Upper lobe of right lung (tissue), 1 donor: ENCODE measurements at regions not wholly inside any gene's neighbourhood (a gene's known extent, or its start where the extent isn't known, plus 50 kb on each side); places are given as distances from the start of the nearest gene placed in this dataset.

ENCODE experiments used
- ATAC-seq: fragments of 200-7000 bp; cut with Tn5 transposase; one replicate; pipeline ENCODE4 v1.9.1; 2020; ENCODE audit warnings: mild to moderate bottlenecking, moderate library complexity
- DNase-seq: peaks from one replicate; pipeline ENCODE4 v3.0.0-alpha.2; 2020
- H3K27ac ChIP-seq: fragments of 200-600 bp; one replicate; pipeline ENCODE4 v1.8.0; 2022
- H3K27me3 ChIP-seq: fragments of 200-600 bp; one replicate; pipeline ENCODE4 v1.8.0; 2022; ENCODE audit warnings: mild to moderate bottlenecking
- H3K36me3 ChIP-seq: fragments of 200-600 bp; one replicate; pipeline ENCODE4 v1.8.0; 2022
- H3K4me1 ChIP-seq: fragments of 200-600 bp; one replicate; pipeline ENCODE4 v1.8.0; 2022
- H3K4me3 ChIP-seq: fragments of 200-600 bp; one replicate; pipeline ENCODE4 v1.8.0; 2022; ENCODE audit warnings: mild to moderate bottlenecking
- H3K9me3 ChIP-seq: fragments of 200-600 bp; one replicate; pipeline ENCODE4 v1.8.0; 2022
- intact Hi-C: fragments of 100-400 bp; cut with DNase I; formaldehyde crosslinking; loops from one replicate; pipeline ENCODE4 v1.11.0; 2022
- TF ChIP-seq, protein P1 (sequence below): fragments of 200-600 bp; IDR thresholded peaks from one replicate; pipeline ENCODE4 v1.8.0; 2022; ENCODE audit warnings: antibody characterized with exemption
- donor health status: DM: no; HTN: yes; CAD: no; lungs with severe emphysema.

DNA sequence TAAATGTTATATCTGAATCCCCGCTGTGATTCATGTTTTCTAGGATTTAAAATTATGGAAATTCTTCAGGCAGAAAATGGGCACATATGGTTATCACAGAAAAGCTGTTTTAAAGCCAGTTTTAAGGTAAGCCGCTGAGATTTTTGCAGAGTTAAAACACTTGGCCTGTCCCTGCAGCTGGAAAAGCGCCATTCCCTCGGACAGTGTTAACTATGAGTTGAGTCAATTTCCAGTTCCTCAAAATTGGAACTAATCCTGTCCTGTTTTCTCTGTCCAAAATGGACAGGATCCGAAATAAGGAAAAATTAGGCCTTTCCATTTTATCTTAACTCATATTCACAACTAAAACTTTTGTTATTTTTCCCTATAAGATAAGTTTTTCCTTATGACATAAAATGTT is 225.2 kb downstream of the SAMD5 start:
- H3K4me1 ChIP-seq, result no peaks in the 10 kb centered on the region
- H3K9me3 ChIP-seq, result no peaks in the 10 kb centered on the region
- no peaks in the 10 kb centered on the region for H3K27me3 ChIP-seq
- ATAC-seq (no peak), DNase-seq (no peak)
- H3K4me3 ChIP-seq, result no peak overlapping the region
- H3K27ac ChIP-seq, result no peak overlapping the region
- H3K36me3 ChIP-seq, result no peaks in the 10 kb centered on the region
- intact Hi-C loops, result no loop called here
- TF ChIP-seq, protein P1, sequence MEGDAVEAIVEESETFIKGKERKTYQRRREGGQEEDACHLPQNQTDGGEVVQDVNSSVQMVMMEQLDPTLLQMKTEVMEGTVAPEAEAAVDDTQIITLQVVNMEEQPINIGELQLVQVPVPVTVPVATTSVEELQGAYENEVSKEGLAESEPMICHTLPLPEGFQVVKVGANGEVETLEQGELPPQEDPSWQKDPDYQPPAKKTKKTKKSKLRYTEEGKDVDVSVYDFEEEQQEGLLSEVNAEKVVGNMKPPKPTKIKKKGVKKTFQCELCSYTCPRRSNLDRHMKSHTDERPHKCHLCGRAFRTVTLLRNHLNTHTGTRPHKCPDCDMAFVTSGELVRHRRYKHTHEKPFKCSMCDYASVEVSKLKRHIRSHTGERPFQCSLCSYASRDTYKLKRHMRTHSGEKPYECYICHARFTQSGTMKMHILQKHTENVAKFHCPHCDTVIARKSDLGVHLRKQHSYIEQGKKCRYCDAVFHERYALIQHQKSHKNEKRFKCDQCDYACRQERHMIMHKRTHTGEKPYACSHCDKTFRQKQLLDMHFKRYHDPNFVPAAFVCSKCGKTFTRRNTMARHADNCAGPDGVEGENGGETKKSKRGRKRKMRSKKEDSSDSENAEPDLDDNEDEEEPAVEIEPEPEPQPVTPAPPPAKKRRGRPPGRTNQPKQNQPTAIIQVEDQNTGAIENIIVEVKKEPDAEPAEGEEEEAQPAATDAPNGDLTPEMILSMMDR, result no peak

DNA sequence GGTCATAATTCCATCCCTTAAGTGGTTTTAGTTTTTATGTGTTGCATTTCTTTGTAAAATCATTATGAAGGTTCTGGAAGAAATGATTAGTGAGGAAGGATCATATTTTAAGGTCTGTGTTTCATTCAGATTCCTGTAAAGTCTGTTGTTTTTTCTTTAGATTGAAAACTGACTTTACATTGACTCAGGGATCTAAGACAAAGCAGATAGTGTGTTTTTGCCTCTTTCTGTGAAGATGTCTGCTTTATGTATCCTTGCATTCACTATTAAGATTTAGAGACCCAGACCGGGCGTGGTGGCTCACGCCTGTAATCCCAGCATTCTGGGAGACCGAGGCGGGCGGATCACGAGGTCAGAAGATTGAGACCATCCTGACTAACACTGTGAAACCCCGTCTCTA is 225.7 kb downstream of the SAMD5 start:
- Histone ChIP-seq H3K36me3 (no peaks in the 10 kb centered on the region), H3K4me1 (no peaks in the 10 kb centered on the region), H3K9me3 (no peaks in the 10 kb centered on the region), H3K27me3 (no peaks in the 10 kb centered on the region), H3K27ac (no peak overlapping the region), H3K4me3 (no peak overlapping the region)
- ATAC-seq (no peak), DNase-seq (no peak)
- TF ChIP-seq, protein P1, result no peak
- intact Hi-C loops, result no loop called here

DNA sequence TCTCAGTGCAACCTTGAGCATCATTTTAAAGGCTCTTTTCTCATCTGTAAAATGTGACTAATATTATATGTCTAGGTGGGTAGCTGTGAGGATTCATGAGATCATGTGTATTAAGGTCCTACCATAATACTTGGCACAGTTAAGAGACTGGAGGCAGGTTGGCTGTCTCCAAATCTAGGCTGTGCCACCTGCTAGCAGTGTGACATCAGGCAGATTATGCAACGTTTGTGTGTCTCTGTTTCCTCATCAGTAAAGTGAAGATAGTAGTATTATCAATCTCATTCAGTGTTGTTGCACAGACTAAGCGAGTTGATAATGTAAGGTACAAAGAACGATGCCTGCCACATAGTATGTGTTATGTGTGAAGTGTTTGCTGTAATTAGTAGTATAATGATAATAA is 227.4 kb downstream of the SAMD5 start:
- H3K4me1 ChIP-seq, result no peaks in the 10 kb centered on the region
- intact Hi-C loops, result no loop called here
- no peaks in the 10 kb centered on the region for H3K27me3 ChIP-seq
- no peaks in the 10 kb centered on the region for H3K9me3 ChIP-seq
- DNase-seq (no peak), ATAC-seq (no peak)
- H3K27ac ChIP-seq, result no peak overlapping the region
- H3K4me3 ChIP-seq, result no peak overlapping the region
- TF ChIP-seq, protein P1, result no peak
- no peaks in the 10 kb centered on the region for H3K36me3 ChIP-seq

DNA sequence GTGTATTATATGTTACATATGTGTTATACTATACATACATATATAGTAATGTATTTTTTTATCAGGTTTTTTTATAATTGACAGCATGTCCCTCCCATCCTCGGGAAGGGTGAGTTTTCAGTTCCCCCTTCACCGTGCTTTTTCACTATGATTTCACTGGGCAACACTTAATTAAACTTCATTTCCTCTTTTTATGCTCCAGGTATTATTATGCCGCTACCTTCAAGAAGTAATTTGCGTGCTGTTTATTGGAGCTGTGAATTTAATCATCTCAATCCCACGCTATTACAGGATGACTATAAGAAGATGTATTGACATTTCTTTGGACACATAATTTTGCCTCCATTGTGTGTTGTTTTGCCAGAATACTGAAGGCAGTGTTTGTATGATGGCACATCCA is 228.6 kb downstream of the SAMD5 start:
- no peaks in the 10 kb centered on the region for H3K4me1 ChIP-seq
- no peaks in the 10 kb centered on the region for H3K9me3 ChIP-seq
- no peaks in the 10 kb centered on the region for H3K27me3 ChIP-seq
- ATAC-seq (no peak), DNase-seq (no peak)
- no peaks in the 10 kb centered on the region for H3K36me3 ChIP-seq
- no peak overlapping the region for H3K4me3 ChIP-seq
- TF ChIP-seq, protein P1, result no peak
- intact Hi-C loops, result no loop called here
- no peak overlapping the region for H3K27ac ChIP-seq

DNA sequence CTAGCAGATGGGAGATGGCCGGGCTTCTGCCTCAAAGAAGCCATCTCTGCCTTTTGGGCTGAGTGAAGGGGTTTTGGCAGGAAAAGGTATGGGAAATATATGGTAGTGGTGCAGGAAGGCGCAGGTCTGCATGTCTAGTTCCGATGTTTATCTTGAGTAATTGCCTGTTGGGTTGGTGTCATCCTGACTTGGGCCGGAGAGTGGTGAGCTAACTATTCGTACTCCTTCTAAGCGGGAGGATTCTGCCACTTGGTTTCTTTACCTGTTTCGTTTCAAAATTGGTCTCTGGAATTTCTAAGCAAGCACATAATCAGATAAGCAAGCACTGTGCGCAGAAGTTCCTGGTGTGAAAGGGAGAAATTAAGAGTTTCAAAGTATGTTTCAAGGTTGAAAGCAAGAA is 229.6 kb downstream of the SAMD5 start:
- no peak overlapping the region for H3K4me3 ChIP-seq
- DNase-seq (no peak), ATAC-seq (no peak)
- H3K27me3 ChIP-seq, result no peaks in the 10 kb centered on the region
- intact Hi-C loops, result no loop called here
- no peaks in the 10 kb centered on the region for H3K36me3 ChIP-seq
- TF ChIP-seq, protein P1, result no peak
- no peak overlapping the region for H3K27ac ChIP-seq
- H3K9me3 ChIP-seq, result no peaks in the 10 kb centered on the region
- H3K4me1 ChIP-seq, result no peaks in the 10 kb centered on the region

DNA sequence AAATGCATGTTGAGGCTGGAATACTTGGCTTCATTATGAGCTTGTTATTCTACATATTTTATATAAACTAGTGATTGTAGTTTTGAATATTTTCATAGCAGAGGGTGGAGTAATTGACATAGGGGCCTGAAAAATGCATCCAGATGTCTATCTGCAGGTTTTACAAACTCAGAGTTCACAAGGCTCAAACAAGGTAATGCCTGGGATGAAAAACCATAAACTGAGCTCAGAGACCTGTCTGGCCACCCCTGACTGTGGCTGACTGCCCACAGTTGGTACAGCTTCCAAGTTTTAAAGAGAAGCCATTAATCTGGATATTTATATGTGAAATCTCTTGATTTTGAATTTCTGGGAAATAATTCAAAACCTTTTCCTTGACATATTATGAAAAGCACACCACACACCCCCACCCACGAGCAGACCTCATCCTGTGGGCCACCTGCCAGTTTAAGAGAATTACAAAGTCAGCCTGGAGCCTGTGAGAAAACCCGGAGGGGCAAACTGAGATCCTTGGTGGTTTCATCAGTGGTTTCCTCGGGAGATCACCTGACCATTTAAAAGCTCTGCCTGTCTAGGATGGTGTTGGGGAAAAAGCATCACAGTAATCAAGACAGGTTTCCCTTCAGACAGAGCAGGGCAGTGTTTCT is 230.1 kb downstream of the SAMD5 start:
- TF ChIP-seq, protein P1, result no peak
- no peak for DNase-seq
- no peaks in the 10 kb centered on the region for H3K9me3 ChIP-seq
- H3K4me1 ChIP-seq, result no peaks in the 10 kb centered on the region
- no peak for ATAC-seq
- intact Hi-C loops, result no loop called here
- no peaks in the 10 kb centered on the region for H3K36me3 ChIP-seq
- no peak overlapping the region for H3K27ac ChIP-seq
- H3K4me3 ChIP-seq, result no peak overlapping the region
- no peaks in the 10 kb centered on the region for H3K27me3 ChIP-seq
